Vagina (tissue), 2 donors: ENCODE measurements at regions not wholly inside any gene's neighbourhood (a gene's known extent, or its start where the extent isn't known, plus 50 kb on each side); places are given as distances from the start of the nearest gene placed in this dataset.

Source experiments
- POLR2A ChIP-seq, 2 donors: fragments of 450-650 bp; IDR thresholded peaks; one replicate each; pipeline ENCODE4 v1.6.1; 2017; ENCODE audit warnings: antibody characterized with exemption in 2 of 2, mild to moderate bottlenecking in 2 of 2, moderate library complexity in 2 of 2
- TF ChIP-seq, protein P1 (sequence below), 3 experiments: fragments of 450-650 bp in 2 of 3; fragments of 200-600 bp in 1 of 3; sonication (generic) in 1 of 3; IDR thresholded peaks; one replicate each; pipeline ENCODE4 v1.5.1; 2017 to 2019; ENCODE audit warnings: antibody characterized with exemption in 3 of 3, mild to moderate bottlenecking in 2 of 3, moderate library complexity in 2 of 3

DNA sequence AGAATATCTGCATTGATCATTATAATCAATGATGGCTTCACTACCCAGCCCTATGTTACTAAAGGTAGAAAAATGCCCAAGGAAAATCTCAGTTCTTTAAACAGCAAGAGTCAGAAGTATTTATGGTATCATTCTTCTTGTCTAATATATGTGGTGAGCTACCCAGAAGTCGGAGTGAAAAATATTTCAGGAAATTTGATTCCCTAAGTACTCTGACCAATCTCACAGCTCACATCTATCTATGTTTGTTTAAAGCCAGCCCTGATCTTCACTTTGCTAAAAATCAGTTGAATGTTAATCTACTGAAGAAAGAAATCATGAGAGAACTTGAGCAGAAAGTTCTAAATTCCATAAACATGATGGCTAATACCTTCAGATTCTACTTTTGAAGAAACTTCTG lies 522.9 kb upstream of the SLIT2 start:
- TF ChIP-seq, protein P1, sequence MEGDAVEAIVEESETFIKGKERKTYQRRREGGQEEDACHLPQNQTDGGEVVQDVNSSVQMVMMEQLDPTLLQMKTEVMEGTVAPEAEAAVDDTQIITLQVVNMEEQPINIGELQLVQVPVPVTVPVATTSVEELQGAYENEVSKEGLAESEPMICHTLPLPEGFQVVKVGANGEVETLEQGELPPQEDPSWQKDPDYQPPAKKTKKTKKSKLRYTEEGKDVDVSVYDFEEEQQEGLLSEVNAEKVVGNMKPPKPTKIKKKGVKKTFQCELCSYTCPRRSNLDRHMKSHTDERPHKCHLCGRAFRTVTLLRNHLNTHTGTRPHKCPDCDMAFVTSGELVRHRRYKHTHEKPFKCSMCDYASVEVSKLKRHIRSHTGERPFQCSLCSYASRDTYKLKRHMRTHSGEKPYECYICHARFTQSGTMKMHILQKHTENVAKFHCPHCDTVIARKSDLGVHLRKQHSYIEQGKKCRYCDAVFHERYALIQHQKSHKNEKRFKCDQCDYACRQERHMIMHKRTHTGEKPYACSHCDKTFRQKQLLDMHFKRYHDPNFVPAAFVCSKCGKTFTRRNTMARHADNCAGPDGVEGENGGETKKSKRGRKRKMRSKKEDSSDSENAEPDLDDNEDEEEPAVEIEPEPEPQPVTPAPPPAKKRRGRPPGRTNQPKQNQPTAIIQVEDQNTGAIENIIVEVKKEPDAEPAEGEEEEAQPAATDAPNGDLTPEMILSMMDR (IDR thresholded peaks at IDR 0.05) = no peak
- TF ChIP-seq POLR2A (IDR thresholded peaks at IDR 0.05) = no peak
